Fibroblast of lung (primary cell): ENCODE measurements at regions not wholly inside any gene's neighbourhood (a gene's known extent, or its start where the extent isn't known, plus 50 kb on each side); places are given as distances from the start of the nearest gene placed in this dataset.

Experiments used
- CTCF ChIP-seq, 2 donors: IDR thresholded peaks in 1 of 2; conservative IDR thresholded peaks in 1 of 2; 1 replicate in 1 of 2; 2 replicates in 1 of 2; pipeline ENCODE4 v1.5.1; 2011 to 2012; ENCODE audit warnings: low read length in 2 of 2, control low read depth in 1 of 2, inconsistent platforms in 1 of 2, low read depth in 1 of 2, mild to moderate bottlenecking in 1 of 2
- EZH2 ChIP-seq: IDR thresholded peaks from 2 replicates; pipeline ENCODE4 v1.5.1; 2012; ENCODE audit warnings: low read length, control low read depth, mild to moderate bottlenecking; ENCODE audit errors: missing control alignments

- no peak for TF ChIP-seq EZH2
- TF ChIP-seq CTCF (conservative IDR thresholded peaks at IDR 0.05 in 1 of 2, IDR thresholded peaks at IDR 0.05 in 1 of 2; ENCODE audit: low read depth in 1 of 2, low read length in 2 of 2), result no peak
These were observed 709.3 kb downstream of the SLC4A3 start for GRCh38 chr2:220336771-220337170.
